GM23338 (cell line): ENCODE measurements at regions not wholly inside any gene's neighbourhood (a gene's known extent, or its start where the extent isn't known, plus 50 kb on each side); places are given as distances from the start of the nearest gene placed in this dataset.

Experiments used
- CTCF ChIP-seq, 2 experiments: fragments of 200-600 bp in 1 of 2; sonication (generic) in 1 of 2; conservative IDR thresholded peaks; 2 replicates each; pipeline versions ENCODE4 v1.5.1 to v1.6.1; 2016 to 2017; ENCODE audit warnings: antibody characterized with exemption in 2 of 2, low read depth in 2 of 2, mild to moderate bottlenecking in 2 of 2, moderate library complexity in 1 of 2
- EZH2 ChIP-seq: fragments of 200-600 bp; sonication (generic); IDR thresholded peaks from one replicate; pipeline ENCODE4 v1.8.0; 2017; ENCODE audit warnings: antibody characterized with exemption, mild to moderate bottlenecking, low read depth; ENCODE audit not compliant: unreplicated experiment

DNA sequence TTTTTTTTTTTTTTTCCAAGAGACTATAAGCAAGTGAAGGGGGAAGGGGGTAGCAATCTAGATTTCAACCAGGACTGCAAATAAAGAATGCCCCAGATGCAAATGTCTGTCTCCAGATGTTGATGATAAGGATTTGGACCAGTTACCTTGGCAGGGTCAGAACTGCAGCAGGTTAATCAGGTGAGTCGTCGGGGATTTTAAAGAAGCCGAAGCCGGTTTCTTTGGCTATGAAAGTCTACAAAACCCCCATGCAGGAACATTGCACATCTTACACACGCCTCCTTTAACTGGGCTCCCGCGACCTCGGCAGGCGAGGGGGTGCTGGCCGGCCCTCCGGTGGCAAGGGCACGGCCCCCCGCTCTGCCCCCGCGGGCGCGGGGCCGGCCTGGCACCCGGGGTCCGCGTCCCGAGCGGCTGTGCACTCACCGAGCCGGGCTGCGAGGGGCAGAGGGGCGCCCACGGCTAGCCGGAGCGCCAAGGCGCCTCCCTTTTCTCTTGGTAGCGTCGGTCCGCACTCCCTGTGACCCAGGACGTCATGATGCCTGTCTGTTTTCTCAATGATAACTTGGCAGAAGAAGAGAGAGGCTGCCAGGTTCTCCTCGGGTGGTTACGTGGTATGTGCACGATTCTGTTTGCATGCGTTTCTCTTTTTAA is 366.3 kb upstream of the ESRRG start:
- no peak for TF ChIP-seq CTCF (conservative IDR thresholded peaks at IDR 0.05; ENCODE audit: low read depth in 2 of 2)
- TF ChIP-seq EZH2 = no peak
